ENCODE measurements at regions not wholly inside any gene's neighbourhood (a gene's known extent, or its start where the extent isn't known, plus 50 kb on each side); places are given as distances from the start of the nearest gene placed in this dataset.
"Not testable (repeated sequence)": the region's sequence is repeated elsewhere in the genome, so short reads cannot be mapped to it uniquely, and the experiment has no call there.

DNA sequence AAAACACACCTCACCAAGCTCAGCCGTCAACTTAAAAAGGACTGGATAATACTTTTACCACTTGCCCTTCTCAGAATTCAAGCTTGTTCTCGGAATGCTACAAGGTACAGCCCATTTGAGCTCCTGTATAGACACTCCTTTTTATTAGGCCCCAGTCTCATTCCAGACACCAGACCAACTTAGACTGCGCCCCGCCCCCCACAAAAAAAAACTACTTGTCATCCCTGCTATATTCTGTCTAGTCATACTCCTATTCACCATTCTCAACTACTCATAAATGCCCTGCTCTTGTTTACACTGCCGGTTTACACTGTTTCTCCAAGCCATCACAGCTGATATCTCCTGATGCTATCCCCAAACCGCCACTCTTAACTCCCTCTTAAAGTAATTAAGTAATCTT, 1220.5 kb downstream of the OTOL1 start:
- H3K4me2 ChIP-seq (ENCODE audit: control insufficient read depth, insufficient read depth); CTCF ChIA-PET; H3K9ac ChIP-seq (ENCODE audit: control insufficient read depth, insufficient read depth, low read length); H3K4me1 ChIP-seq (ENCODE audit: control insufficient read depth, insufficient read depth, low read length); POLR2A ChIA-PET; H3K27ac ChIP-seq (ENCODE audit: control insufficient read depth, insufficient read depth); in situ Hi-C loops (cut with MboI); H4K20me1 ChIP-seq (ENCODE audit: control insufficient read depth, insufficient read depth); SMC1A ChIA-PET (ENCODE audit: uncharacterized antibody, unreplicated experiment); FAIRE-seq; BruUV-seq (replicated peaks); intact Hi-C loops (cut with micrococcal nuclease; ENCODE audit: unreplicated experiment); H3K79me2 ChIP-seq (ENCODE audit: control insufficient read depth, insufficient read depth, low read length); H3K27me3 ChIP-seq (replicated peaks in 1 of 2; ENCODE audit: control insufficient read depth in 2 of 2, insufficient read depth in 2 of 2, low read length in 1 of 2); H3K36me3 ChIP-seq (ENCODE audit: control insufficient read depth in 2 of 2, insufficient read depth in 2 of 2, low read length in 1 of 2); DNase-seq (ENCODE audit: low read depth, low spot score); H3K9me3 ChIP-seq (replicated peaks; ENCODE audit: control insufficient read depth, insufficient read depth, low read length); H2AFZ ChIP-seq (ENCODE audit: control insufficient read depth, low read depth, low read length); H3K4me3 ChIP-seq; RAD21 ChIA-PET (ENCODE audit: unreplicated experiment); ATAC-seq: not testable (repeated sequence)
- 28% methylated on average over 5 of the region's 6 CpGs for WGBS (ENCODE audit: insufficient coverage, insufficient replicate concordance, low lambda C conversion rate, missing lambda C conversion rate)

DNA sequence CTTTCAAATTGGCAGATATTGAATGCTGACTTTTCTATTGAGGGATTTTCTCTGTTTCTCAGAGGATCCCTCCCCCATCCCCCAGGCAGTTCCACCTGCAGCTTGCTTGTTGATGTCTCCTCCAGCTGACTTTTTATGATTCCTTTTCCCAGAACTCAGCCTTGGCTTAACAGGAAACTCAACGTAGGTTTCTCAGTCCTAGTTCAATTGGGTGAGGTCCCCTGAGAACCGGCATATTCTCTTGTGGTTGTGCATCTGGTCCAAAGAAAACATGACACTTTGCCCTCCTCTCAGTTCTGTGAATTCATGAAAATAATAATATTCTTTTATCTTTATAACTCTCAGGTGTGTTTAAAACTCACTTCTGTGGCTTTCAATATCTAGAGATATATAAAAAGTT, 1222.1 kb downstream of the OTOL1 start:
- H4K20me1 ChIP-seq (ENCODE audit: control insufficient read depth, insufficient read depth) = no peaks in the 10 kb centered on the region
- ChIA-PET CTCF (no interaction called here), SMC1A (ENCODE audit: uncharacterized antibody, unreplicated experiment) (no interaction called here), POLR2A (no interaction called here), RAD21 (ENCODE audit: unreplicated experiment) (no interaction called here)
- H3K4me3 ChIP-seq = no peak overlapping the region
- no peaks in the 10 kb centered on the region for H3K79me2 ChIP-seq (ENCODE audit: control insufficient read depth, insufficient read depth, low read length)
- no peaks in the 10 kb centered on the region for H3K27me3 ChIP-seq (replicated peaks in 1 of 2; ENCODE audit: control insufficient read depth in 2 of 2, insufficient read depth in 2 of 2, low read length in 1 of 2)
- no peak overlapping the region for H3K9ac ChIP-seq (ENCODE audit: control insufficient read depth, insufficient read depth, low read length)
- in situ Hi-C loops (cut with MboI) (no loop called here), intact Hi-C loops (cut with micrococcal nuclease; ENCODE audit: unreplicated experiment) (no loop called here)
- H3K9me3 ChIP-seq (replicated peaks; ENCODE audit: control insufficient read depth, insufficient read depth, low read length) = no peaks in the 10 kb centered on the region
- H3K4me1 ChIP-seq (ENCODE audit: control insufficient read depth, insufficient read depth, low read length) = no peaks in the 10 kb centered on the region
- 0% methylated on average over 2 of the region's 2 CpGs for WGBS (ENCODE audit: insufficient coverage, insufficient replicate concordance, low lambda C conversion rate, missing lambda C conversion rate)
- no peak overlapping the region for H3K27ac ChIP-seq (ENCODE audit: control insufficient read depth, insufficient read depth)
- TF ChIP-seq ZNF24 (IDR thresholded peaks at IDR 0.05) (no peak), ZNF274 (IDR thresholded peaks at IDR 0.05; ENCODE audit: insufficient read depth, insufficient read length) (no peak), SIX5 (IDR thresholded peaks at IDR 0.05; ENCODE audit: low read depth, low read length, severe bottlenecking) (no peak), DPF2 (IDR thresholded peaks at IDR 0.05) (no peak), KAT2A (conservative IDR thresholded peaks at IDR 0.05; ENCODE audit: control insufficient read depth, low read depth, low read length) (no peak), ZNF622 (IDR thresholded peaks at IDR 0.05) (no peak), IKZF2 (IDR thresholded peaks at IDR 0.05) (no peak), FOXM1 (IDR thresholded peaks at IDR 0.05; ENCODE audit: low read depth, low read length) (no peak), ATF3 (IDR thresholded peaks at IDR 0.05; ENCODE audit: borderline replicate concordance, extremely low read depth, low read depth, low read length) (no peak)
- TF ChIP-seq, protein P1, sequence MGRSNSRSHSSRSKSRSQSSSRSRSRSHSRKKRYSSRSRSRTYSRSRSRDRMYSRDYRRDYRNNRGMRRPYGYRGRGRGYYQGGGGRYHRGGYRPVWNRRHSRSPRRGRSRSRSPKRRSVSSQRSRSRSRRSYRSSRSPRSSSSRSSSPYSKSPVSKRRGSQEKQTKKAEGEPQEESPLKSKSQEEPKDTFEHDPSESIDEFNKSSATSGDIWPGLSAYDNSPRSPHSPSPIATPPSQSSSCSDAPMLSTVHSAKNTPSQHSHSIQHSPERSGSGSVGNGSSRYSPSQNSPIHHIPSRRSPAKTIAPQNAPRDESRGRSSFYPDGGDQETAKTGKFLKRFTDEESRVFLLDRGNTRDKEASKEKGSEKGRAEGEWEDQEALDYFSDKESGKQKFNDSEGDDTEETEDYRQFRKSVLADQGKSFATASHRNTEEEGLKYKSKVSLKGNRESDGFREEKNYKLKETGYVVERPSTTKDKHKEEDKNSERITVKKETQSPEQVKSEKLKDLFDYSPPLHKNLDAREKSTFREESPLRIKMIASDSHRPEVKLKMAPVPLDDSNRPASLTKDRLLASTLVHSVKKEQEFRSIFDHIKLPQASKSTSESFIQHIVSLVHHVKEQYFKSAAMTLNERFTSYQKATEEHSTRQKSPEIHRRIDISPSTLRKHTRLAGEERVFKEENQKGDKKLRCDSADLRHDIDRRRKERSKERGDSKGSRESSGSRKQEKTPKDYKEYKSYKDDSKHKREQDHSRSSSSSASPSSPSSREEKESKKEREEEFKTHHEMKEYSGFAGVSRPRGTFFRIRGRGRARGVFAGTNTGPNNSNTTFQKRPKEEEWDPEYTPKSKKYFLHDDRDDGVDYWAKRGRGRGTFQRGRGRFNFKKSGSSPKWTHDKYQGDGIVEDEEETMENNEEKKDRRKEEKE (IDR thresholded peaks at IDR 0.05) = no peak
- TF ChIP-seq, protein P2, sequence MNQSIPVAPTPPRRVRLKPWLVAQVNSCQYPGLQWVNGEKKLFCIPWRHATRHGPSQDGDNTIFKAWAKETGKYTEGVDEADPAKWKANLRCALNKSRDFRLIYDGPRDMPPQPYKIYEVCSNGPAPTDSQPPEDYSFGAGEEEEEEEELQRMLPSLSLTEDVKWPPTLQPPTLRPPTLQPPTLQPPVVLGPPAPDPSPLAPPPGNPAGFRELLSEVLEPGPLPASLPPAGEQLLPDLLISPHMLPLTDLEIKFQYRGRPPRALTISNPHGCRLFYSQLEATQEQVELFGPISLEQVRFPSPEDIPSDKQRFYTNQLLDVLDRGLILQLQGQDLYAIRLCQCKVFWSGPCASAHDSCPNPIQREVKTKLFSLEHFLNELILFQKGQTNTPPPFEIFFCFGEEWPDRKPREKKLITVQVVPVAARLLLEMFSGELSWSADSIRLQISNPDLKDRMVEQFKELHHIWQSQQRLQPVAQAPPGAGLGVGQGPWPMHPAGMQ (IDR thresholded peaks at IDR 0.05; ENCODE audit: borderline replicate concordance) = no peak
- no TSS peak for BruUV-seq (replicated peaks)
- no peak overlapping the region for H2AFZ ChIP-seq (ENCODE audit: control insufficient read depth, low read depth, low read length)
- DNase-seq (ENCODE audit: low read depth, low spot score) = no peak
- H3K36me3 ChIP-seq (ENCODE audit: control insufficient read depth in 2 of 2, insufficient read depth in 2 of 2, low read length in 1 of 2) = no peaks in the 10 kb centered on the region
- FAIRE-seq = no peak
- no peak for ATAC-seq
- H3K4me2 ChIP-seq (ENCODE audit: control insufficient read depth, insufficient read depth) = no peak overlapping the region
